IPS DF 6.9 (cell line): ENCODE measurements at regions not wholly inside any gene's neighbourhood (a gene's known extent, or its start where the extent isn't known, plus 50 kb on each side); places are given as distances from the start of the nearest gene placed in this dataset.

Experiments
- DNase-seq: peaks from one replicate; pipeline ENCODE4 v3.0.0-alpha.2; 2013; ENCODE audit warnings: low read depth, low spot score
- H3K27ac ChIP-seq: one replicate; pipeline ENCODE4 v1.5.1; 2013; ENCODE audit warnings: low read length, control low read depth
- H3K27me3 ChIP-seq: 2 replicates; pipeline ENCODE4 v1.6.1; 2013; ENCODE audit warnings: mild to moderate bottlenecking, low read length; ENCODE audit not compliant: control insufficient read depth, insufficient read depth
- H3K36me3 ChIP-seq: 2 replicates; pipeline ENCODE4 v1.6.1; 2013; ENCODE audit warnings: low read length; ENCODE audit not compliant: control insufficient read depth, insufficient read depth
- H3K4me1 ChIP-seq: 2 replicates; pipeline ENCODE4 v1.6.1; 2013; ENCODE audit warnings: low read length; ENCODE audit not compliant: control insufficient read depth, insufficient read depth
- H3K4me3 ChIP-seq: 2 replicates; pipeline ENCODE4 v1.5.1; 2013; ENCODE audit warnings: mild to moderate bottlenecking, low read length
- H3K9me3 ChIP-seq: 2 replicates; pipeline ENCODE4 v1.6.1; 2013; ENCODE audit warnings: low read length, inconsistent platforms; ENCODE audit not compliant: control insufficient read depth, insufficient read depth
- WGBS: extraction: QIAGEN DNeasy Blood & Tissue Kit; methylation state at CpG from one replicate; pipeline ENCODE4 v1.1.7; 2013; ENCODE audit warnings: mixed read lengths, missing lambda C conversion rate; ENCODE audit not compliant: insufficient read length, insufficient coverage; 5-methylcytosine and 5-hydroxymethylcytosine counted together

- Histone ChIP-seq H3K4me3 (no peak overlapping the region), H3K9me3 (no peaks in the 10 kb centered on the region), H3K4me1 (no peaks in the 10 kb centered on the region), H3K27me3 (no peaks in the 10 kb centered on the region), H3K36me3 (no peaks in the 10 kb centered on the region), H3K27ac (no peak overlapping the region)
- no peak for DNase-seq
- no CpG with 5 or more reads among the region's 9 CpGs for WGBS
These were observed 299.5 kb downstream of the ZNF536 start for GRCh38 chr19:30671622-30672051.

GRCh38 chr19:30671367-30671619 is 299.1 kb downstream of the ZNF536 start:
- H3K9me3 ChIP-seq, result no peaks in the 10 kb centered on the region
- no peaks in the 10 kb centered on the region for H3K27me3 ChIP-seq
- H3K4me3 ChIP-seq, result no peak overlapping the region
- no peaks in the 10 kb centered on the region for H3K36me3 ChIP-seq
- no peak overlapping the region for H3K27ac ChIP-seq
- no CpG with 5 or more reads among the region's 3 CpGs for WGBS
- no peaks in the 10 kb centered on the region for H3K4me1 ChIP-seq
- DNase-seq, result no peak

GRCh38 chr19:30670562-30671366 is 298.6 kb downstream of the ZNF536 start:
- Histone ChIP-seq H3K36me3 (no peaks in the 10 kb centered on the region), H3K27ac (no peak overlapping the region), H3K4me1 (no peaks in the 10 kb centered on the region), H3K4me3 (no peak overlapping the region), H3K27me3 (no peaks in the 10 kb centered on the region), H3K9me3 (no peaks in the 10 kb centered on the region)
- WGBS, result no CpG with 5 or more reads among the region's 17 CpGs
- DNase-seq, result no peak

- Histone ChIP-seq H3K27ac (no peak overlapping the region), H3K9me3 (no peaks in the 10 kb centered on the region), H3K36me3 (no peaks in the 10 kb centered on the region), H3K4me1 (no peaks in the 10 kb centered on the region), H3K27me3 (no peaks in the 10 kb centered on the region), H3K4me3 (no peak overlapping the region)
- no peak for DNase-seq
- WGBS, result no CpG with 5 or more reads among the region's 14 CpGs
These were observed 297.8 kb downstream of the ZNF536 start for GRCh38 chr19:30670011-30670329.

DNA sequence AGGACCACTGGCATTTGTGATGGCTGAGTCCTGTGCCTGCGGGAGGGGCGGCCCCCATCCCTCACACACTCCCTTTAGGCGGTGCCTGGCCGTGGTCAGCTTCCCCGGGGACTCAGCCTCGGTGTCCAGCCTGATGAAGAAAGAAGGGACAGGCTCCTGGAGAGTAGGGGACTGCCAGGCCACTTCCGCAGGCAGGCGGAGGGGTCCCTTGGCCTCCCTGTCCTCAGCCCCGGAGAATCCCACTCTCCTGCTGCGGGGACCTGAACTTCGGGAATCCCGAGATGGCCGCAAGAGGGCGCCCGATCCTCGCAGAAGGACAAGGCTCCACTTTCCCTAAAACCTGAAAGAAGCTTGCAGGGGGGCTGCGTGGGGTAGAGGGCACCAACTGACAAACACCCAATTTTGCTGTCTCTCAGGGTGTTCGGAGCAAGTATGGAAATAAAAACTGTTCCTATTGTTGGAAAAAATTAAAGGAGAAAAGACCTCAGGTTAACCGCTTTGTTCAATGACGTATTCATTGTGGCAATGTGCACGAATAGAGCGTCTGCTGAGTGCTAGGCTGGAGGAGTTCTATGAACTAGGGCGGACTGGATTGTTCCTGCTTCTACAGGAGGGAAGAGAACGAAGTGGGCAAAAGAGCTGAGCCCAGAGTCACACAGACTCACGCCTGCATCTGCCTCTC is 297.3 kb downstream of the ZNF536 start:
- Histone ChIP-seq H3K27ac (no peak overlapping the region), H3K27me3 (no peaks in the 10 kb centered on the region), H3K36me3 (no peaks in the 10 kb centered on the region), H3K9me3 (no peaks in the 10 kb centered on the region), H3K4me1 (no peaks in the 10 kb centered on the region), H3K4me3 (0 out of 2 replicates have a peak overlapping the region, but pooled peaks have one; percentile 3)
- WGBS, result no CpG with 5 or more reads among the region's 25 CpGs
- no peak for DNase-seq

GRCh38 chr19:30668521-30669155 is 296.5 kb downstream of the ZNF536 start:
- Histone ChIP-seq H3K4me3 (no peak overlapping the region), H3K27ac (no peak overlapping the region), H3K4me1 (no peaks in the 10 kb centered on the region), H3K27me3 (no peaks in the 10 kb centered on the region), H3K9me3 (no peaks in the 10 kb centered on the region), H3K36me3 (no peaks in the 10 kb centered on the region)
- DNase-seq, result no peak
- no CpG with 5 or more reads among the region's 16 CpGs for WGBS

GRCh38 chr19:30667746-30668145 is 295.6 kb downstream of the ZNF536 start:
- no peaks in the 10 kb centered on the region for H3K4me1 ChIP-seq
- no peaks in the 10 kb centered on the region for H3K27me3 ChIP-seq
- DNase-seq, result no peak
- H3K9me3 ChIP-seq, result no peaks in the 10 kb centered on the region
- WGBS, result no CpG with 5 or more reads among the region's 3 CpGs
- no peak overlapping the region for H3K27ac ChIP-seq
- no peak overlapping the region for H3K4me3 ChIP-seq
- no peaks in the 10 kb centered on the region for H3K36me3 ChIP-seq

GRCh38 chr19:30667227-30667626 is 295.0 kb downstream of the ZNF536 start:
- no CpG with 5 or more reads among the region's 7 CpGs for WGBS
- DNase-seq, result no peak
- H3K27ac ChIP-seq, result no peak overlapping the region
- H3K9me3 ChIP-seq, result no peaks in the 10 kb centered on the region
- no peaks in the 10 kb centered on the region for H3K4me1 ChIP-seq
- H3K36me3 ChIP-seq, result no peaks in the 10 kb centered on the region
- no peak overlapping the region for H3K4me3 ChIP-seq
- no peaks in the 10 kb centered on the region for H3K27me3 ChIP-seq

- Histone ChIP-seq H3K4me3 (no peak overlapping the region), H3K27ac (no peak overlapping the region), H3K4me1 (no peaks in the 10 kb centered on the region), H3K27me3 (no peaks in the 10 kb centered on the region), H3K36me3 (no peaks in the 10 kb centered on the region), H3K9me3 (no peaks in the 10 kb centered on the region)
- no peak for DNase-seq
- no CpG with 5 or more reads among the region's 11 CpGs for WGBS
These were observed 294.2 kb downstream of the ZNF536 start for GRCh38 chr19:30666301-30666803.

DNA sequence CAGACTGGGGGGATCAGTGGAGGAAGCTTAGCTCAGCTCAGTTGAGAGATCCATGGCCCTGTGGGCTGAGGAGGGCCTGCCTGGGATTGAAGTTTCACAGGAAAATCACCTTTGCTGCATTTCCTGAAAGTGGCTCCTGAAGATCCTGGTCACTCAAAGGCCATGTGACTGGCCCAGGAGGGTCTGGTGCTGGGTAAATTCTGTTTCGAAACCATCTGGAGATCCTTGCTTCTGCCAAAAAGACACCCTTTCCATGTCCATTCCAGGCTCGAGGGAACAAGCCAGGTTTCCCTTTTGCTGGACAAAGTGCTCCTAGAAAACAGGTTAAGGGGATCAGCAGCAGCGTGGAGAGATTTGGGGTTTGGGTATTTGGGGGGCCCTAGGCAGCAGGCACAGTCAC is 293.3 kb downstream of the ZNF536 start:
- Histone ChIP-seq H3K4me3 (no peak overlapping the region), H3K27ac (no peak overlapping the region), H3K9me3 (no peaks in the 10 kb centered on the region), H3K36me3 (no peaks in the 10 kb centered on the region), H3K4me1 (no peaks in the 10 kb centered on the region), H3K27me3 (no peaks in the 10 kb centered on the region)
- DNase-seq, result no peak
- WGBS, result no CpG with 5 or more reads among the region's 3 CpGs
